ENCODE measurements at regions not wholly inside any gene's neighbourhood (a gene's known extent, or its start where the extent isn't known, plus 50 kb on each side); places are given as distances from the start of the nearest gene placed in this dataset.

DNA sequence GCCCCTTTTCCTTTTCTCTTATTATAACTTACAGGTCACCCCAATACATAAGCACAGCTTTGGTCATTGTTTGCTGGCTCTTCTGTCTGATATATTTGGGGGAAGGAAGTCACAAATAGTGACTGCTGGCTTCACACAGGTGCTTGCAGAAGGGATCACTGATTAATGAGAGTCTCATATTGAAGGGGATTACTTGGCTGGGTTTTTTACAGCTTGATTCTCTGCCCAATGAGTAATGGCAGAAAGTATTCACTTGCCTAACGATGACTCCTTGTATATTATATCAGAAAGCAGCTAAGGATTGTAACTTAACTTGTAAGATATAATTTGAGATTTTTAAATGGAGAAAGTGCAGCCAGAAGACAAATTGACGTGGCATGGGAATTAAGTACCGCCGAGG lies 119.3 kb upstream of the PFN2 start:
- Mint-ChIP-seq H3K4me1 (no peaks in the 10 kb centered on the region), H3K27me3 (peaks cover 10 to 14% (median 10%) of the 10 kb centered on the region in 3 donors), H3K27ac (no peak overlapping the region), H3K4me3 (no peak overlapping the region), H3K9me3 (peaks cover 0 to 2% (median 0%) of the 10 kb centered on the region in 7 donors), H3K36me3 (no peaks in the 10 kb centered on the region)
- ATAC-seq (ENCODE audit: low read depth in 2 of 2) (no peak), DNase-seq (no peak)

DNA sequence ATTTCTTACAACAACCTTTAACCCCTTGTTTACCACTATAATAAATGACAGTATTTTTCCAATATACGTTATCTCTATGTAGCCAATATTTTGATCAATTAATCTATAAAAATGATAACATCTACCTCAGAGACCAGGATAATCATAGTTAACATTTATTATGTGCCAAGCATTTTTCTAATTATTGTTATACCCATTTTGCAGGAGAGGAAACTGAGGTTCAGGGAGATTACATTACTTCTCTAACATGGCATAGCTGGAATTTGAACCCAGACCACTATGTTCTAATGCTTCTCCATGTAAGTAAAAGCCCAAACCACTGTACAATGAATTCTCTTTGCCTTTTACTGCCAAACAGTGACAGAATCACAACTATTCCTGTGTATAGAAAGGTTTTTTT lies 113.4 kb upstream of the PFN2 start:
- H3K4me1 Mint-ChIP-seq = no peaks in the 10 kb centered on the region
- no peak overlapping the region for H3K27ac Mint-ChIP-seq
- peaks cover 6 to 14% (median 8%) of the 10 kb centered on the region in 3 donors for H3K27me3 Mint-ChIP-seq
- H3K9me3 Mint-ChIP-seq = peaks cover 0 to 2% (median 0%) of the 10 kb centered on the region in 7 donors
- ATAC-seq (ENCODE audit: low read depth in 2 of 2) = no peak
- H3K4me3 Mint-ChIP-seq = no peak overlapping the region
- no peaks in the 10 kb centered on the region for H3K36me3 Mint-ChIP-seq
- no peak for DNase-seq

DNA sequence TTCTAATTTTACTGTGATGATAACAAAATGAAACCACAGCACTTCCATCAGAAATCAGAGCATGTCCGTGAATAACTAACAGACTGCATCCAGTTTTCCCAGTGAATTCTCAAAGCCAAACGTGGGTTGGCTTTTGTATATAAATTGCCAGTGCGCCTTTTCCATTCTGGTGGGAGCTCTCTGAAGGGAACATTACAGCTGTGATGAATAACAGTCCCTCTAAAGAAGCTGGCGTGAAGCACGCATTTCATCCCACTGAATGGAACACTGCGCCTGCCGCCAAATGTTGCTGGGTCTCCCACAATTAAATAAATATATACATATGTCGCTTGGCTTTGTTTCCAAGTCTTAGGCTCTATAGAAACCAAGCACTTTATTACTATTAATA lies 113.0 kb upstream of the PFN2 start:
- no peaks in the 10 kb centered on the region for H3K36me3 Mint-ChIP-seq
- H3K27me3 Mint-ChIP-seq = peaks cover 3 to 13% (median 8%) of the 10 kb centered on the region in 3 donors
- no peak overlapping the region for H3K27ac Mint-ChIP-seq
- ATAC-seq (ENCODE audit: low read depth in 2 of 2) = no peak
- no peak for DNase-seq
- H3K4me3 Mint-ChIP-seq = no peak overlapping the region
- H3K4me1 Mint-ChIP-seq = no peaks in the 10 kb centered on the region
- peaks cover 0 to 2% (median 0%) of the 10 kb centered on the region in 7 donors for H3K9me3 Mint-ChIP-seq

DNA sequence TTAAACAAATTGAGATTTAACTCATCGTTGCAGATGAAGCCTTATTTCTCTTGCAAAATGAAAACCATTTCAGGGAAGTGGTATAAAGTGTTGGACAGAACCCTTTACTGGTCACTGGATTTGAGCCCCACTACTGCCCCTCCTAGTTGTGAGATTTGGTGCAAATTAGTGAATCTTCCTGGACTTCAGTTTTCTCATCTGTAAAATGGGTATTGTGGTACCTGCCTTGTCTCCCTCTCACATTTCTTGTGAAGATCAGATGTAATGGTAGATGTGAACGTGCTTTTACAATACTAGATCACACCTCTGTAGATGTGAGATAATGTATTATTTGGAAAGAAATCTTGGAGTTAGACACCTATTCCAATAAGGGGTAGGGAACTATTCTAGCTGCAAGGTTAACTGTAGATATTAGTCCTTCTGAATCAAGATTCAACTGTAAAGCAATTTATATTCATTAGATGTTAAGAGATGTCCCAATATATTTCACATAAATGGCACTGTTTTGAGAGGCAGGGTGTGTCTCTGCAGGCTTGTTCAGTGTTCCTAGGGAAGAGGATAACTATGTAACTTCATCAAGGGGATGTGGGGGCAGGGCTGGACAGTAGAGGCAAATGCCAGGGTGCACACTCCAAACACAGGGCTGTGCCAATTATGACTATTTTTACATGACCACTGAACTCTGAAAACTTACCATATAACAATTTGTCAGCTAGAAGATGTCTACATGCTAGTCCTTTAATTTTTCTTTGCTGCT lies 112.4 kb upstream of the PFN2 start:
- Mint-ChIP-seq H3K27me3 (peaks cover 0 to 8% (median 7%) of the 10 kb centered on the region in 3 donors), H3K27ac (no peak overlapping the region), H3K36me3 (no peaks in the 10 kb centered on the region), H3K4me3 (no peak overlapping the region), H3K9me3 (peaks cover 0 to 2% (median 0%) of the 10 kb centered on the region in 7 donors), H3K4me1 (no peaks in the 10 kb centered on the region)
- no peak for ATAC-seq (ENCODE audit: low read depth in 2 of 2)
- DNase-seq = no peak

DNA sequence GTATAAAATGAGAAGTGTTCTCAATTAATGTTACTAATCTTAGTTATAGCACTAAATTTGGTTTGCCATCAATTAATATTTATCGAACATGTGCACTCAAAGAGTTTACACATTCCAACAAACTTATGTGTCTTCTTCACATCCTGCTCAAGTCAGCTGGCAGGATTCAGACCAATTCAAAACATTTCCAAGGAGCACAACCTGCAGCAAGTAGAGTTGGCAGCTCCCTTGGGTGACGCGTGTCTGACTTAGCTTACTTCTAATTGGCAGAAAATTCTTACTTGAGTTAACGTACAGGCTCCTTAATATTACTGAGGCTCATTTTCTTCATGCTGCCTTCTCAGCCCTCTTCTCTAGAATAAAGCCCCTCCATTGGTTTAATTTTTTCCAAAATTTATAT lies 110.4 kb upstream of the PFN2 start:
- peaks cover 0 to 8% (median 5%) of the 10 kb centered on the region in 3 donors for H3K27me3 Mint-ChIP-seq
- ATAC-seq (ENCODE audit: low read depth in 2 of 2) (no peak), DNase-seq (no peak)
- no peak overlapping the region for H3K4me3 Mint-ChIP-seq
- H3K9me3 Mint-ChIP-seq = peaks cover 0 to 10% (median 3%) of the 10 kb centered on the region in 7 donors
- H3K4me1 Mint-ChIP-seq = no peaks in the 10 kb centered on the region
- H3K36me3 Mint-ChIP-seq = no peaks in the 10 kb centered on the region
- no peak overlapping the region for H3K27ac Mint-ChIP-seq

DNA sequence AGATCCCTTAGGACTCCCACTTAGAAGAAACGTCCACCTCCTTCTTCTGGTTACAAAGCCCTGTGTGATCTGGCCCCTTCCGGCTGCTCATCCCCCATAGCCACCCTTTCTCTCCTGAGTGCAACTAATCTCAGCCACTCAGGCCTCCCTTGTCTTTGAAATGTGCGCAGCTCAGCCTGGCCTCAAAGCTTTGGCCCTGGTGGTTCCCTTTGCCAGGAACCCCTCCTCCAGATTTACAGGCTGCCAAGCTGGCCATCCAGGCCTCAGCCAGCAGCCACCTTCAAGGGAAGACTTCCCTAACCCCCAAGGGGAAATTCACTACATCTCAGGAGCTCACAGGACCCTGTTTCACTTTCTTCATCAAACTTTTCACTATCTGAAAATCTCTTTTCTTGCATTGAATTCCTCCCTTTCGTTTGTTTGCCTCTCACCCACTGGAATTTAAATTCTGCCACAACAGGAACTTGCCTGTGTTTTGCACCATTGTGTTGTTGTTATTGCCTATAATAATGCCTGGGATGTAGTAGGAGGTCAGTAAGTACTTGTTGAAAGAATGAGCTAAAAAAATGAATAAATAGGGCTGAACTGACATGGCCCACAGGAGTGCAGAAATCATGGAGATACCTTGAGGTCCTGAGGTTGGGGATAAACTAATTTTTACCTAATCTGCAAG lies 109.5 kb upstream of the PFN2 start:
- Mint-ChIP-seq H3K27me3 (peaks cover 0 to 7% (median 5%) of the 10 kb centered on the region in 3 donors), H3K4me3 (no peak overlapping the region), H3K4me1 (no peaks in the 10 kb centered on the region), H3K36me3 (no peaks in the 10 kb centered on the region), H3K9me3 (peaks cover 0 to 11% (median 4%) of the 10 kb centered on the region in 7 donors), H3K27ac (no peak overlapping the region)
- ATAC-seq (ENCODE audit: low read depth in 2 of 2) (no peak), DNase-seq (no peak)

DNA sequence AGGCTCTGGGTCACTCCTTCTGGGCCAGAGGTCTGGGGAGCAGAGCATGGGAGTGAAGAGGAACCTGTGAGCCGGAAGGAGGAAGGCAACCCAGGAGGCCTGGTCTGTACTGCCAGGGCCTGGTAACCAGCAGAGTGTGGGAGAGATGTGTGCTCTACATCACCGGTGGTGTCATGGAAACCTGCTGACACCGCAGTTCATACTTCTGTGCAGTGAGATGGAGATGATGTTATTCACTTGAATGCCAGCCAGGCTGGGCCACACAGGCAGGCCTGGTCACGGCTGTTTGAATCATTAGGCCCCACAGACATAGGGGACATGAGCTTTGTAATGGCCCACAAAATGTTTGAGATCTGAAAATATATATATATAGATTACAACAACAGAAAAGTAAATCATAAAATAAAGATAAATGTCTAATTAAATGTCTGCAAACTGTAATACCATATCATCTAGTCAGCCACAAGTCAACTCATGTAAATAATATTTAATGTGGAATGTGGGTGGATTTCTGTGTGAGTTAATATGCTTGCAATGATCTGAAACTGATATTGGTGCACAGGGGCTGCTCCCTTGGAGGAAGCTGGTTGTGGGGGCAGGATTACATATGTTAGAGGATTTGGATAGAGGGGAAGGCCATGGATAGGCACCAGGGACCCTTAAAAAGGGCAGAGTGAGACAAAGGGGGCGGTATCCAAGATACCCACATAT lies 108.5 kb upstream of the PFN2 start:
- ATAC-seq (ENCODE audit: low read depth in 2 of 2) = no peak

DNA sequence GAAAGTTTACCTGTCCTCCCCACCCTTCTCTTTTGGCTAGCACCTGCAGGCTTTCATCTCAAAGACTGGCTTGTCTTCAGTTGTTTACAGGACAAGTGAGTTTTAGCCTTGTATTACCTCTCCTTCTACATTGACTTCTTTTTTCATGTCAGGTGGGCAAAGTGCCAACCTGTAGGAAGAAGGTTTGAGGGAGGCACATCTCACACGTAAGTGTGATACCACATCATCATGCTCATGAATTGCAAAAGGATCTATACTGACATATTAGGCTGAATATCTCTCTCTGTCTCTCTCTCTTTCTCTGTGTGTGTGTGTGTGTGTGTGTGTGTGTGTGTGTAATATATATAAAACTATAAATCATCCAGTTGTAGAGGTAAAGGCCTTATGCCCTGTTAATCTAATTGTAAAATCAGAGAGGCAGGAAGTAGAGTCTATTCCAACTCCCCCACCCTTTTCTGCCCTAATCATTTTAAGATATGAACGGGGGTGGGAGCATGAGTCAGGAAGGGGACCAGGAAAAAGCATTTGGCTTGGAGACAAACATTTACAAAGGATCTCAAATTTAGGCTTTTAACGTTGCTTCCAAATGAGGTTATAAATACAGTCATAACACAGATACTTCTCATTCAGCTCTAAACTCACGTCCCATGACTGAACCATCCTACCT lies 107.0 kb upstream of the PFN2 start:
- Mint-ChIP-seq H3K4me1 (no peaks in the 10 kb centered on the region), H3K36me3 (no peaks in the 10 kb centered on the region), H3K4me3 (no peak overlapping the region), H3K27me3 (peaks cover 0 to 10% (median 4%) of the 10 kb centered on the region in 3 donors), H3K9me3 (peaks cover 0 to 11% (median 4%) of the 10 kb centered on the region in 7 donors), H3K27ac (no peak overlapping the region)
- ATAC-seq (ENCODE audit: low read depth in 2 of 2) (no peak), DNase-seq (no peak)

More for the DNA sequence above, 108.5 kb upstream of the PFN2 start:
- no peak for DNase-seq
- H3K9me3 Mint-ChIP-seq = peaks cover 0 to 11% (median 4%) of the 10 kb centered on the region in 7 donors
- H3K36me3 Mint-ChIP-seq = no peaks in the 10 kb centered on the region
- no peak overlapping the region for H3K4me3 Mint-ChIP-seq
- no peak overlapping the region for H3K27ac Mint-ChIP-seq
- peaks cover 0 to under 1% (median 0%) of the 10 kb centered on the region in 3 donors for H3K27me3 Mint-ChIP-seq
- no peaks in the 10 kb centered on the region for H3K4me1 Mint-ChIP-seq

DNA sequence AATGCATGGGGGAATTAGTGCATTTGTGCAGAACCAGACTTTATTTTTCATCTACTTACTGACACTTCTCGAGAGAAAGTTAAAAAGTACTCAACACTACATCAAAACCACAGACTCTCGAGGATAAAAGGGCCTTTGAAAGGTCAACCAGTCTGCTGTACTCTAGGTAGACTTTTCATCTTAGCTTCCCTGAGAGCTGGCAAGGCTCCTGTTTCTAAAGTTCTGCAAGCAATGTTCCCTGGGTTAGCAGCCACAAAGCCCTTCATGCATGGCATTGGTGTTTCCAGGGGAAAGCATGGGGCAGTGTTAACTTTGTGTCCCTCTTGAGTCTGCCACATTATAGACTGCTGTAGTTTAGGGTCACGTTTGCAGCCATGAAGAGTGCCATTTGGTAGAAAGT lies 106.4 kb upstream of the PFN2 start:
- DNase-seq (no peak), ATAC-seq (ENCODE audit: low read depth in 2 of 2) (no peak)
- Mint-ChIP-seq H3K27me3 (peaks cover 0 to 10% (median 8%) of the 10 kb centered on the region in 3 donors), H3K4me1 (no peaks in the 10 kb centered on the region), H3K36me3 (no peaks in the 10 kb centered on the region), H3K9me3 (peaks cover 0 to 11% (median 4%) of the 10 kb centered on the region in 7 donors), H3K4me3 (no peak overlapping the region), H3K27ac (no peak overlapping the region)

DNA sequence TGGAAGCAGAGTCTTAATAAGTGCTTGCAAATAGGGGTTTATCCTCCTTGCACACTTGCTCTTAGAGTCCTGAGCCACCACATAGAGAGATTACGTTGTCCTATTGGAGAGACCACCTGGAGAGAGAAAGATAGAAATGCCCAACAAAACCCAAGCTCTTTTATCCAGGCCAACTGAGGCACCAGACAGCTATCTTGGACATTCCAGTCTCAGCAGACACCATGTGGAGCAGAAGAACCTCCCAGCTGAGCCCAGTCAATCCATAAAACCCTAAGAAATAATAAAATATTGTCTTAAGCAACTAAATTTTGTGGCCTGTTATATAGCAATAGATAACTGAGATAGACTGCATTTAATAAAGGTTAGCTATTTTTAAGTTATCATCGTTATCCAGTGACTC lies 105.7 kb upstream of the PFN2 start:
- Mint-ChIP-seq H3K27ac (no peak overlapping the region), H3K9me3 (peaks cover 0 to 11% (median 4%) of the 10 kb centered on the region in 7 donors), H3K36me3 (no peaks in the 10 kb centered on the region), H3K4me3 (no peak overlapping the region), H3K4me1 (no peaks in the 10 kb centered on the region), H3K27me3 (peaks cover 0 to 10% (median 8%) of the 10 kb centered on the region in 3 donors)
- DNase-seq = no peak
- ATAC-seq (ENCODE audit: low read depth in 2 of 2) = no peak

DNA sequence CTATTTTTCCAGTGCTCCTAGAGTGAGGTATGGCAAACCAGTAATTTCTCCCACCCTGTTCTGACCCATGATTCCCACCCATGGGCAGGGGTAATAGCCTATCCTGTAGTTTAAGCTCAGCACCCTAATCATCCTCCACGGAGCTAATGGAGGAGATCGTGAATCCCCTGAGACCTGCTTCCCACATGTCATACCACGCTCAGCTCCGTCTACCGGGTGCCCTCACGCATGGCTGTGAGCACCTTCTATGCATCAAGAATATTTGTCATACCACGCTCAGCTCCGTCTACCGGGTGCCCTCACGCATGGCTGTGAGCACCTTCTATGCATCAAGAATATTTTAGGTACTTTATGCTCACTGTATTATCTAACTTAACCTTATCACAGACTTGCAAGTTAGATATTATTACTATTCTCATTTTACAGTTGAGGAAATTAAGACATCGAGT lies 104.7 kb upstream of the PFN2 start:
- no peaks in the 10 kb centered on the region for H3K36me3 Mint-ChIP-seq
- ATAC-seq (ENCODE audit: low read depth in 2 of 2) (no peak), DNase-seq (no peak)
- no peak overlapping the region for H3K27ac Mint-ChIP-seq
- H3K4me1 Mint-ChIP-seq = no peaks in the 10 kb centered on the region
- H3K27me3 Mint-ChIP-seq = peaks cover 0 to 18% (median 17%) of the 10 kb centered on the region in 3 donors
- no peak overlapping the region for H3K4me3 Mint-ChIP-seq
- H3K9me3 Mint-ChIP-seq = peaks cover 0 to 11% (median 4%) of the 10 kb centered on the region in 7 donors

DNA sequence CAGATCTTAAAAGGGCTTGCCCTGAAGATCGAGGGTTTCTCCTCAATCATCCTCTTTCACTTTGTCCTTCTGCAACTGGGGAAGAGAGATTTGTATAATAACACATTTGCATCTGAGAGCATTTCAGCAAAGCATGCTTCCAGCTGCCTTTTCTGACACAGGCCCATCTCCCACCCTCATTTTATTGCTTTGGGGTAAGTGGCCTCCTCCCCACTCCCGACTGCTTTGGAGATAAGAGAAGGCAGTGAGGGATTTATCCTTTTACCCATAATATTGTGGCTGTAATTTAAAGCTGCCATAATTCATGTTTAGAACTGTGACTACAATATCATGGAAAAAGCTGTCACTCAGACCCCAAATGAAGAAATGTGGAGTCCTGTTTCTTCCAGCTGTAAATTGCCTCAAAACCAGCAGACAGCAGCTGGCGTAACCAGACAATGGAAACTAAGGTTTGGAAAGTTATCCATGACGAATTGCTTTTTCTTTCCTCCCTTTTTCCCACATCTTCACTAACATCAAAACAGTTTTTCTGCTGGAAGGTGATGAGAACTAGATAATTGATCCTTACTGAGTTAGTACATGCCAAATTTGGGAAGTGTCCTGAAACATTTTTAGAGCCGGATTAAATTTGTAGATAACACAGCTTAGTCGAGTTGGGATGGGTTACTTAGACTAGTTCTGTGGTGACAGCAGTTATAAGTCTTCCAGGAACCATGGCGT lies 104.2 kb upstream of the PFN2 start:
- ATAC-seq (ENCODE audit: low read depth in 2 of 2) (no peak), DNase-seq (no peak)
- H3K36me3 Mint-ChIP-seq = no peaks in the 10 kb centered on the region
- H3K27ac Mint-ChIP-seq = no peak overlapping the region
- H3K4me1 Mint-ChIP-seq = no peaks in the 10 kb centered on the region
- H3K4me3 Mint-ChIP-seq = no peak overlapping the region
- peaks cover 0 to 19% (median 18%) of the 10 kb centered on the region in 3 donors for H3K27me3 Mint-ChIP-seq
- H3K9me3 Mint-ChIP-seq = peaks cover 0 to 11% (median 4%) of the 10 kb centered on the region in 7 donors

Data from naive B cell (primary cell).